ENCODE measurements at regions not wholly inside any gene's neighbourhood (a gene's known extent, or its start where the extent isn't known, plus 50 kb on each side); places are given as distances from the start of the nearest gene placed in this dataset.

DNA sequence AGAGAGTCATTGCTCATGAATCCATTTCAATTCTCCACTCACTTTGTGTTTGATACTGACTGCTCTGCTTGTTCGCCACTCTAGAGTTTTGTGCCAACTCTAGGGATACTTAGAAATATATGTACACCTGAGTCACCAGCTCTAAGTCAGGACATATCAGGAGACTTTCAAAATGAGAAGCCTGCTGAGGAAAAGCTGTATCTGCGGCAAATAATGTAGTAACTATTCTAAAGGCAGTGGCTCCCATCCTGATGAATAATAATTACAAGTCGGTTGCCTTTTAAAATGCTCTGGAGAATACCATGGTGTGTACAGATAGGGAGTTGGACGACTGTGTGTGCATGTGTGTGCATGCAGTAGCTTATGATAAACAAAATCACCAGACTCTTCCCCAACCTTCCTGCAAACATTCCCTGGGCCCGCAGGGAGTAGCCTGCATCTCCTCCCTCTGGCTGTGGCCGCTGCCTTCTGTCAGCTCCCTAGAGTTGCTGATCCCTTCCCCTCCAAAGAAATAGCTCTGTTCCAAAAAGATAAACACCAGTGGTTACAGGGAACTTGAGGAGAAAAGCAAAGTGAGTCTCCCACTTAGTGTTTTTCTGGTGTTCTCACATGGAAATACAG, 346.3 kb upstream of the UMPS start:
- DNase-seq (no peak), ATAC-seq (no peak)
- Mint-ChIP-seq H3K4me1 (no peaks in the 10 kb centered on the region), H3K4me3 (no peak overlapping the region), H3K9me3 (no peaks in the 10 kb centered on the region), H3K27me3 (ENCODE audit: low read depth in 2 of 2) (peaks cover 23 to 65% of the 10 kb centered on the region in 2 donors), H3K27ac (no peak overlapping the region), H3K36me3 (no peaks in the 10 kb centered on the region)
- Histone ChIP-seq H3K4me1 (ENCODE audit: control insufficient read depth, insufficient read depth, low read length) (no peaks in the 10 kb centered on the region), H3K27ac (ENCODE audit: low read length) (no peak overlapping the region), H3K36me3 (ENCODE audit: control insufficient read depth, insufficient read depth, low read length) (no peaks in the 10 kb centered on the region), H3K4me3 (ENCODE audit: low read length) (no peak overlapping the region), H3K9me3 (ENCODE audit: control insufficient read depth, insufficient read depth, low read length) (no peaks in the 10 kb centered on the region), H3K27me3 (ENCODE audit: control insufficient read depth, insufficient read depth, low read length) (no peaks in the 10 kb centered on the region)
- WGBS (ENCODE audit: insufficient coverage), result 86% methylated on average over 6 of the region's 6 CpGs
- TF ChIP-seq, protein P1, sequence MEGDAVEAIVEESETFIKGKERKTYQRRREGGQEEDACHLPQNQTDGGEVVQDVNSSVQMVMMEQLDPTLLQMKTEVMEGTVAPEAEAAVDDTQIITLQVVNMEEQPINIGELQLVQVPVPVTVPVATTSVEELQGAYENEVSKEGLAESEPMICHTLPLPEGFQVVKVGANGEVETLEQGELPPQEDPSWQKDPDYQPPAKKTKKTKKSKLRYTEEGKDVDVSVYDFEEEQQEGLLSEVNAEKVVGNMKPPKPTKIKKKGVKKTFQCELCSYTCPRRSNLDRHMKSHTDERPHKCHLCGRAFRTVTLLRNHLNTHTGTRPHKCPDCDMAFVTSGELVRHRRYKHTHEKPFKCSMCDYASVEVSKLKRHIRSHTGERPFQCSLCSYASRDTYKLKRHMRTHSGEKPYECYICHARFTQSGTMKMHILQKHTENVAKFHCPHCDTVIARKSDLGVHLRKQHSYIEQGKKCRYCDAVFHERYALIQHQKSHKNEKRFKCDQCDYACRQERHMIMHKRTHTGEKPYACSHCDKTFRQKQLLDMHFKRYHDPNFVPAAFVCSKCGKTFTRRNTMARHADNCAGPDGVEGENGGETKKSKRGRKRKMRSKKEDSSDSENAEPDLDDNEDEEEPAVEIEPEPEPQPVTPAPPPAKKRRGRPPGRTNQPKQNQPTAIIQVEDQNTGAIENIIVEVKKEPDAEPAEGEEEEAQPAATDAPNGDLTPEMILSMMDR (IDR thresholded peaks at IDR 0.05), result no peak
- intact Hi-C loops (cut with micrococcal nuclease), result no loop called here

DNA sequence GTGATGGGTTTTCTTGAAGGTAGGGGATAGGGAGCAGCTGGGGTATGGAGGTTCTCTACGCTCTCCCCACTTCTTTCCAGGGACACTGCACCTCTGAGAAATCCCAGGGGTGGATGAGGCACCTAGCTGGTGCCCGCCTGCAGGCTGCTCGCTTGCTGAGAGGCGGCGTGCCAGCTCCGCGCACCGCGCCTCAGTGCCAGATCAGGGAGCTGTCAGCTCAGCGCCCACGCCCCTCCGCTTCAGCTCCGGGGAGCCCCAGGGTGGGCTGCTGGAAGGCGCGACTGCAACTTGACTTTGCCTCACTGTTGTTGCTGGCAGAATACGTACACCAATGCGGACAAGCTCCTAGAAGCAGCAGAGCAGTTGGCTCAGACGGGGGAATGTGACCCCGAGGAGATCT, 345.7 kb upstream of the UMPS start:
- Mint-ChIP-seq H3K4me1 (no peaks in the 10 kb centered on the region), H3K9me3 (no peaks in the 10 kb centered on the region), H3K4me3 (no peak overlapping the region), H3K27ac (no peak overlapping the region), H3K27me3 (ENCODE audit: low read depth in 2 of 2) (peaks cover 28 to 70% of the 10 kb centered on the region in 2 donors), H3K36me3 (no peaks in the 10 kb centered on the region)
- H3K27ac ChIP-seq (ENCODE audit: low read length), result no peak overlapping the region
- ATAC-seq (no peak), DNase-seq (no peak)
- H3K4me3 ChIP-seq (ENCODE audit: low read length), result no peak overlapping the region
- no peaks in the 10 kb centered on the region for H3K9me3 ChIP-seq (ENCODE audit: control insufficient read depth, insufficient read depth, low read length)
- H3K27me3 ChIP-seq (ENCODE audit: control insufficient read depth, insufficient read depth, low read length), result no peaks in the 10 kb centered on the region
- 94% methylated on average over 19 of the region's 19 CpGs for WGBS (ENCODE audit: insufficient coverage)
- no peaks in the 10 kb centered on the region for H3K36me3 ChIP-seq (ENCODE audit: control insufficient read depth, insufficient read depth, low read length)
- TF ChIP-seq, protein P1 (IDR thresholded peaks at IDR 0.05), result no peak
- no peaks in the 10 kb centered on the region for H3K4me1 ChIP-seq (ENCODE audit: control insufficient read depth, insufficient read depth, low read length)
- intact Hi-C loops (cut with micrococcal nuclease), result no loop called here

DNA sequence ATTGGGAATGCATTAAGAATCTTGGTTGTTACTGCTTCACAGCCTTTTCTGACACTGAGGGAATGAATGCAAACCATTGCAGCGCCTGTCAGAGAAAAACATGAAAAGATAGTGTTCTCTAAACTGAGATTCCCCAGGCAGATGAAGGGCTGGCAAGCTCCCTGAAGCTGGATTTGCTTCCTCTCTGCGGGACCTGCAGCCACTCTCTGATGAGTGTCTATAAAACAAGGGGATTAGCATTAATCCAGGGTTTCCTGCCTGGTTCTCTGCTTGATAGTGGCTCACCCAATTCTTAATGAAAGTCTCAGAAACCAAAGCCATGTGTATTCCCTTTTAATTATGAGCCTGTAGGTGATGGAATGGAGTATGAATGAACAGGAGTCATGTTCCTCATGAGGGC, 344.3 kb upstream of the UMPS start:
- no peaks in the 10 kb centered on the region for H3K27me3 ChIP-seq (ENCODE audit: control insufficient read depth, insufficient read depth, low read length)
- TF ChIP-seq, protein P1 (IDR thresholded peaks at IDR 0.05), result no peak
- Mint-ChIP-seq H3K4me3 (no peak overlapping the region), H3K9me3 (no peaks in the 10 kb centered on the region), H3K27ac (no peak overlapping the region), H3K36me3 (no peaks in the 10 kb centered on the region), H3K4me1 (no peaks in the 10 kb centered on the region), H3K27me3 (ENCODE audit: low read depth in 2 of 2) (peaks cover 26 to 72% of the 10 kb centered on the region in 2 donors)
- H3K27ac ChIP-seq (ENCODE audit: low read length), result no peak overlapping the region
- no peaks in the 10 kb centered on the region for H3K36me3 ChIP-seq (ENCODE audit: control insufficient read depth, insufficient read depth, low read length)
- intact Hi-C loops (cut with micrococcal nuclease), result no loop called here
- H3K4me1 ChIP-seq (ENCODE audit: control insufficient read depth, insufficient read depth, low read length), result no peaks in the 10 kb centered on the region
- H3K4me3 ChIP-seq (ENCODE audit: low read length), result no peak overlapping the region
- no peak for ATAC-seq
- WGBS (ENCODE audit: insufficient coverage), result 89% methylated on average over 2 of the region's 2 CpGs
- no peak for DNase-seq
- no peaks in the 10 kb centered on the region for H3K9me3 ChIP-seq (ENCODE audit: control insufficient read depth, insufficient read depth, low read length)

DNA sequence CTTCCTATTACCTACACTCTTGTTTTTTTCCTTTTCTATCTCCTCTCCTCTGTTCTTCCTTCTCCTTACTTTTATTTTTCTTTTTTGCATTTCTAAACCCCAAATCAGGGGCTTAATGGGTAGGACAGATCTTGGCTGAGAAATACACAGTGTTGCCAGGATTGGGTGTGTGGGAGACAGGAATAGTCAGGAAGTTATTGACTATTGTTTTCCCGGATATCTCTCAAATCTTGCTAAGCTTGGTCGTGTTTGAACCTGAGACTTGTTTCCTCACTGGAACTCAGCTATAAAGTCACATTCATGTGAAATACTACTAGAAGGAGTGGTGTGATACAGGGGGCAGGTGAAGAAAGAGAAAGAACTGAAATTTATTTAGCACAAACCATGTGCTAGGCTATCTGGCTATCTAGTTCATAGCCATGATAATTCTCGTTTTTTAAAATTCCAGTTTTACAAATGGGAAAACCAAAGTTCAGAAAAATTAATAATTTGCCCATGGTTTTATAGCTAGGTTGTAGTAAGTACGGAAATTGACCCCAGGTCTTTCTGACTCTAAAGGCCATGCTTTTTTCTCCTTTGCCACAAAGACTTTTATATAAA, 343.2 kb upstream of the UMPS start:
- no peak overlapping the region for H3K4me3 Mint-ChIP-seq
- no peaks in the 10 kb centered on the region for H3K4me1 ChIP-seq (ENCODE audit: control insufficient read depth, insufficient read depth, low read length)
- intact Hi-C loops (cut with micrococcal nuclease), result no loop called here
- no peak overlapping the region for H3K27ac ChIP-seq (ENCODE audit: low read length)
- no peaks in the 10 kb centered on the region for H3K4me1 Mint-ChIP-seq
- no peaks in the 10 kb centered on the region for H3K36me3 Mint-ChIP-seq
- H3K9me3 ChIP-seq (ENCODE audit: control insufficient read depth, insufficient read depth, low read length), result no peaks in the 10 kb centered on the region
- 85% methylated on average over 4 of the region's 4 CpGs for WGBS (ENCODE audit: insufficient coverage)
- H3K27me3 ChIP-seq (ENCODE audit: control insufficient read depth, insufficient read depth, low read length), result no peaks in the 10 kb centered on the region
- ATAC-seq, result no peak
- no peak overlapping the region for H3K4me3 ChIP-seq (ENCODE audit: low read length)
- H3K9me3 Mint-ChIP-seq, result no peaks in the 10 kb centered on the region
- H3K36me3 ChIP-seq (ENCODE audit: control insufficient read depth, insufficient read depth, low read length), result no peaks in the 10 kb centered on the region
- peaks cover 30 to 74% of the 10 kb centered on the region in 2 donors for H3K27me3 Mint-ChIP-seq (ENCODE audit: low read depth in 2 of 2)
- TF ChIP-seq, protein P1 (IDR thresholded peaks at IDR 0.05), result no peak
- no peak for DNase-seq
- no peak overlapping the region for H3K27ac Mint-ChIP-seq

Data from natural killer cell (primary cell).